T follicular helper cell (primary cell): ENCODE measurements at regions not wholly inside any gene's neighbourhood (a gene's known extent, or its start where the extent isn't known, plus 50 kb on each side); places are given as distances from the start of the nearest gene placed in this dataset.

Experiments used
- DNase-seq: peaks from one replicate; pipeline ENCODE4 v3.0.0-alpha.2; 2020; ENCODE audit warnings: low read depth

DNA sequence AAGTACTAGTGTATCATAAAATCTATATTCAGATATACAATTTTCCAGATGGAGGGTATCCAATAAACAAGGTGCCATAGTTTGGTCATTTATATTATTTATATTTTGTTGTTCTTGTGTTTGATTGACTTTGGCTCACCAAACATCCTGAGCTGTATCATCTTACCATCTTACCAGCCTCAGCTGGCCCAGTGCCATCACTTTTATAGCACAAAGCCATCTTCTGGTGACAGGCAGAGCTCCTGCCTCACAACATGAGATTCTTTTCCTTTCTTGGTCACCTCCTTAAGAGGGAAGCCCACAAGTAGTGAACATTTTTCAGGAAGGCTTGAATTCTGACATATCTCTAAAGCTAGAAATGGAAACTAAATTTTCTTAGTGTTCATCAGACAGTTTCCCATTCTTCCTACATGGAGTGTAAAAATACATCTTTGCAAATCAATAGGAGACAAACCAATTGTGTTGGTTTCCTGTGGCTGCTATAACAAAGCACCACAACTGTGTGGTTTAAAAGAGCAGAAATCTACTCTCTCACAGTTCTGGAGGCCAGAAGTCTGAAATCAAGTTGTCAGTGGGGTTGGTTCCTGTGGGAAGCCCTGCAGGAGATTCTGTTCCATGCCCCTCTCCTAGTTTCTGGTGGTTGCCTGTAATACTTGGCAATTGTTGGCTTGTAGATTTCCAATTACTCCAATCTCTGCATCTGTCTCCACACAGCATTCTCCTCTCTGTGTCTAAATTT lies 341.8 kb downstream of the MAN2A1 start:
- DNase-seq: peak; percentile 4

DNA sequence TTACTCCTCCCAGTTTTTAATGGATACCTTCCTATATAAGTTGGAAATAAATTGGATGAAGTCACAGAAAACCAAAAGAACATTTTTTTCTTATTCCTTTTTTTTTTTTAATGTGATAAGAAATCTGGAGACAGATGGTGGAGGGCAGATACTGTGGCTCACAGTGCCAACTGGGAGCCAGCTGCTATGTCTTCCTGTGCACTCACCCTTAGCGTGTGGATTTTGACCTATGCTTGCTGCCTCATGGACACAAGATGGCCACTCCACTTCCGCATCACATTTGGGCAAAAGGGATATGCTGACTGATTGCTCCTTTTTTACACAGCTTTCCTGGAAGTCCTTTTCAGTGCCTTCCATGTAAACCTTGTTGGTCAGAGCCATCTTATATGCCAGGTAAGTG lies 342.6 kb downstream of the MAN2A1 start:
- no peak for DNase-seq

DNA sequence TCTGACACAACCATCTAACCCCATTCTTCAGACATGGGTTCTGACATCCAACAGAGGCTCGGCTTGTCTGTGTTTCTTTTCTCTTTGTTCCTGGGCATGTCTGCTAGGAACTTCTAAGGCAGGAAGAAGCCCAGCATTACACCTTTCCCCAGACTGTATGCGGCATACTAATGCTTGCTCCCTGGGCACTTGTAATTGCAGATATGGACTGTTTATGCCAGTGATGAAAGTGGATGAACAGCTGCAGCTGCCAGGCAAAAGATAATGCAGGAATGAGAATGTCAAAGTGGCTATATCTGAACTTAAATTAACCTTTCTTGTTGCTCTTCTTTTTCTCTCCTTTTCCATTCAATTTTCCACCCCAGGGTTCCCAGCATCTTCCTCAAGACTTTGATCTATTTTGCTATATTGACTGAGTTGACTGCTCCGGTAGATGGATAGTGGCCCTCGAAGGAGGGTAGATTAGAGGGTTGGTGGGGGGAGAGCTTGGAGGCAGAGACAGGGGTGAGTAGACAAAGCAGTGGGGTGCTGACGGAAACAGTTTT lies 344.4 kb downstream of the MAN2A1 start:
- DNase-seq: no peak

DNA sequence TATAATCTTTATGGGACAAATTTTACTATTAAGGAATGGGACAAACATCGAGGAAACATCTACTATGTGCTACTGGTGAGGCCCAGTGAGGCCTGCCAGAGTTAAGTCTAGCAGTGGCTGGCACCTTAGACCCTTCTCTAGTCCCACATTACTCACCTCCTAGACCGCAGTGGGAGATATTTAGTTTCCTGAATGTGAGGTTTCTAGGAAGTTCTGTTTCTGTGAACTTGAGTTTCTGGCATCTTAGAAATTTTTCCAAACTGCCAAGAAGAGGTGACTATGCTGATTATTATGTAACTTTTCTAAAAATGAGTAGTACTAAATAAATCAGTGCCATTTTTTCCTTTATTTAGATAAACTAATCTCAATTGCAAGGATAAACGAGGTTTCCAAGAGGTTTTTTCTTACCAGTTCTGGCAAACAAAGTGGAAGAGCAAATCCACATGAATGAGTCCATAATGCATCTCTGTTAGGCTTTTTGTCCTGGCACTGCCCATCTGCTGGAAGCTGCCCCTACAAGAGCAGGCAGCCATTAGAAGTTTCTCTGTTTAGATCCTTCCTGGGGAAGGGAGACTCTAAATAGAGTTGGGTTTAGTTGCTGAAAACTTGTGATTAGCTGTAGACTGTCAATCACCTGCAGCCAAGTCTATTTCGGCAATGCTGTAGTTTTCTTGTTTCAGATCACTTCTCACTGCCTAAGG lies 348.7 kb downstream of the MAN2A1 start:
- no peak for DNase-seq

DNA sequence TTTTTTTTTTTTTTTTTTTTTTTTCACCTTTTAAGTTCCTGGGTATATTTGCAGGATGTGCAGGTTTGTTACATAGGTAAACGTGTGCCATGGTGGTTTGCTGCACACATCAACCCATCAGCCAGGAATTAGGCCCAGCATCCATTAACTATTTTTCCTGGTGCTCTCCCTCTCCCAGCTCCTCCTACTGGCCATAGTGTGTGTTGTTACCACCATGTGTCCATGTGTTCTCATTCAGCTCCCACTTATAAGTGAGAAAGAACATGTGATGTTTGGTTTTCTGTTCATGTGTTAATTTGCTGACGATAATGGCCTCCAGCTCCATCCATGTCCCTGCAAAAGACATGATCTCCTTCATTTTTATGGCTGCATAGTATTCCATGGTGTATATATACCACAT lies 350.5 kb downstream of the MAN2A1 start:
- DNase-seq: no peak

DNA sequence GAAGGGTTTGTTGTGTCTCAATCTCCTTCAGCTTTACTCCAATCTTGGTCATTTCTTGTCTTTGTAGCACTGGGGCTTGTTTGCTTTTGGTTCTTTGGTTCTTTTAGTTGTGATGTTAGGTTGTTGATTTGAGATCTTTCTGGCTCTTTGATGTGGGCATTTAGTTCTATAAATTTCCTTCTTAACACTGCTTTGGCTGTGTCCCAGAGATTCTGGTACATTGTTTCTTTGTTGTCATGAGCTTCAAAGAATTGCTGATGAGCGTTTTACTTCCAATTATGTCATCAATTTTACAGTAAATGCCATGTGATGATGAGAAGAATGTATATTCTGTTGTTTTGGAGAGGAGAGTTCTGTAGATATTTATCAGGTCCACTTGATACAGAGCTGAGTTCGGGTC lies 353.3 kb downstream of the MAN2A1 start:
- no peak for DNase-seq

DNA sequence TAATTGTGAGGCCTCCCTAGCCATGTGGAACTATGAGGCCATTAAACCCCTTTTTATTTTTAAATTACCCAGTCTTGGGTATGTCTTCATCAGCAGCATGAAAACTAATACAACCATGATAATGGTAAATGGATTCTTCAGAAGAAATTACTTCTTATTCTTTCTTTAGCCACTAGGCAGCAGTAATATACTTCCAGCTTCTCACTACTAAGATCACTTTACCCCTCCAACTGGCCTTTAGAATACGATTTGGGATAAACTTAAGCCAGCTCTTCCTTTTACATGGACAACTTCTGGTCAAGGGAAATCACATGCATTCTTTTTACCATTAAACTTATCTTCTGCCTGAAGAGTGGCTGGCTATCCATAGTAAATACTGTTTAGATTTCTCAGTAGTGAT lies 355.4 kb downstream of the MAN2A1 start:
- no peak for DNase-seq

DNA sequence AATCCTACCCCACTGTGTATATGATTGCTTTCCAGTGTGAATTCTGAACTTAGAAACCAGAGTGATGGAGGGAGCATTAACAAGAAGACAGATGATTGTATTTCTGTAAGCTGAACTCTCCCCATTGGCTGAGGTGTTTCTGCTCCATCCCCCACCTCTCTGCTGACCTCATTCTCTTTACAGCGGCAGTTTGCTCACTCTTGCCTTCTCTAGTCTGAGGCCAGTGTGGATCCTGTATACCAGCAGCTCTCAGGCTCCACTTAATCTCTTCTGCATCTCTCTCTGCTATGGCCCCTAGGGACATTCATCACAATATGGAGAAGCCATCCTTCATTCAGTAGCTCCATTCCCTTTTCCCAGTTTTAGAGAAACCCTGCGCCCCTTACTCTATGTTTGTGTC lies 358.8 kb downstream of the MAN2A1 start:
- no peak for DNase-seq

DNA sequence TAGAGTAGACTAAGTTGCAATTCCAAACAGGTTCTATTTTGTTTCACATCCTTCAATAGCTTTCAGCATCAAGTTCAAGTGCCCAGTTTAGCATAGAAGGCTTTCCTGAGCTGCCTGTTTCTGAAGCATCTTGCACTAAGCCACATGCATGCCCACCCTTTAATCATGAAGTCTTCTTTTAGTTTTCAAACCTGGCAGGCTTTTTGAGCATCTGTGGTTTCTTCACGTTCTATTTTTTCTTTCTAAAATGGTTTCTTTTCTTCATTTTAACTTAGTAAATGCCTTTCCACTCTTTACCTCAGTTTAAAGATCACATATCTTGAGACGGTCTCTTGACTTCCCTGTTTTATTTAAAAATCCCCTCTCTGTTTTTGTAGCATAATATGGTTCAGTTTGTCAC lies 360.1 kb downstream of the MAN2A1 start:
- DNase-seq: no peak

DNA sequence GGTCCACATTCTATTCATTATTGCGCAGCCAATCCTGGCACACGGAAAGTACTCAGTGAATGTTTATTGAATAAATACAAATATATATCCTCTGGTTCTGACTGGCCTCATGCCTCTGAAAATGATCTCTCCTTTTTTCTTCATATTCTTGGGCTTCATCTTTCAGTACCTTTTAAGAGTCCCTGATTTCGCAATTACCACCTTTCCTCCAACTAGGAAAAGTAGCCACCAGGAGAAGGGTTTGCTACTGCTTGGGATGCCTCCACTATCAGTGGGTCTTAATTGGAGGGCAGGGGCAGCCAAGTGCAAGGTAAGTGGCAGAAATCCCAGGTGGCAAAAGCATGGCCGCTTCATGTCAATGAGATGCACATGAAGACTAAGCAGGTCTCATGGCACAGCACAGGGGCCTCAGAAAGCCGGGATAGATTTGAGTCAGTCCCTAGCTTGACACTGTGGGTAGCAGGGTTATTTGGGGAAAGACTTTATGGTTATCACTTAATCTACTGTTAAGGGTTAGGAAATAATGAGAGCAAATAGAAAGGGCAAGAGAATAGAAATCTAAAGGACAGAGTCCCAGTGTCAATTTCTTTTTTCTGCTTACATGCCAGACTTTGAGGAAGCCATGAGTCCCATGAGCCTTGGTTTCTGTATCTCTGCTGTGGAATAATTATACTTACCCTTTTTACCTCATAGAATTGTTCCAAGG lies 361.1 kb downstream of the MAN2A1 start:
- DNase-seq: no peak

DNA sequence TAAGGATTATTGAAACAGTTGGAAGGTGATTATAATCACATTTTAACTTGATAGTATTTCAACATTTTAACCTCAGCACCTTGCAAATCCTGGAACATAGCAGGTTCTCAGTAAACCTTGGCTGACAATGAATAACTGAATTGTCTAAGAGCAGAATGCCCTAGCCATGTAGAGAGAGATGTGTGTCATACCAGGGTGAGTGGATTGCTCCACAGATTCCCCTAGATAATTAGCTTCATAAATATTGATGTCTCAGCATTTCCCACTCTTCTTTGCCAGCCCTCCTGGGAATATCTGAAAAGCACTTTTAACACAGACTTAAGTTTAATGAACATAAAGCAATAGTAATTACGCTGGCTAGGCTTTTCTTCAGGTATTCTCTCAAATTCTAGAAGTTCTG lies 363.5 kb downstream of the MAN2A1 start:
- DNase-seq: no peak

DNA sequence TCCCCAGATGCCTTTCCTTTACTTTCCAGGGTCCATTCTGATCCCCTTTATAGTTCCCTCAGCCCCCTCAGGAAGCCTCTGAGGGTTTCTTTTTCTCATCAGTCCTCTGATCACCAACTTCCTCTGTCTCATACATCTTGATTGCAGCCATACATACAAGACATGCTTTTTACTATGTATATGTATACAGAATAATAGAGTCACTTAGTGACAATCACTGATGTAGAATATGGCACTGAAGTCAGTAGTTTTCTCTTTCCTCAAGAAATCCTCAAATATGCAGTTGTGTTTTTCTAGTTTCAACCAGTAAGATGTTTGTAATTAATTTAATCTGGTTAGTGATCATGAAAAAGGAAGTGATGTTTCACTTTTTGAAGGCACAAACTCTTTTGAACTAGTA lies 364.1 kb downstream of the MAN2A1 start:
- no peak for DNase-seq

DNA sequence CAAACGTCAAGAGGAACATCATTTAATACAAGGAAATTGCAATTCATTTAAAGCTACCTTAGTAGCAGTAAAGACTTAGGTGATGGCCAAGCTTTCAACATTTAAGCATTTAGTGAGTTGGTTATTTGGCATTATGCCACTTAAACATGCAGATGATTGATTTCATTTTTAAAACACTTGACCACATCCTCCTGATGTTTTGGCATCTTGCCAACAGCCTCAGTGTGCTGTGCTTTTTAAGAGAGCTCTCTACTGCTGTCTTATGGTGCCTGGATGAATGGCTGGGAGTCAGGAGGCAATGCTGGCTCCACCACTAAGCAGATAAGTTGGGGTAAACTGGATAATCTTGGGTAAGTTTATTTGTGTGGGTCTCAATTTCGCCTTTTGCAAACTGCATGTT lies 364.5 kb downstream of the MAN2A1 start:
- DNase-seq: peak; percentile 73

DNA sequence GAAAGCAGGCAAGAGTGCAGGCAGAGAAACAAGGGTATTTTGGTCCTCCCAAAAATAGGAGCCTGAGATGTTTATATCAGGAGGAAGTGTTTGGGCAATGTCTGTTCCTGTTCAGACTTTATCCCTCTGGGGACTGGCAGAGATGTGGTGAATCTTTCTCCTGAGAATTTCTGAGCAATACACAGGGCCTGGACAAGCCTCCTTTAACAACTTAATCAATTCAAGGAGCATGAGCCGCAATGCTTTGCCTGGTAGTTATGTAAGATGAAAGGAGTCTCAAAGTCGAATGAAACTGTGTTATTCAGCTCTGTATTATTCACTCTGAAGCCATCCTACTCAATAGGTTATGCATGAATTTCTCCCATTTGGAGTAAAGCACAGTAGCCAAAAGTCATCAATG lies 365.6 kb downstream of the MAN2A1 start:
- DNase-seq: no peak

DNA sequence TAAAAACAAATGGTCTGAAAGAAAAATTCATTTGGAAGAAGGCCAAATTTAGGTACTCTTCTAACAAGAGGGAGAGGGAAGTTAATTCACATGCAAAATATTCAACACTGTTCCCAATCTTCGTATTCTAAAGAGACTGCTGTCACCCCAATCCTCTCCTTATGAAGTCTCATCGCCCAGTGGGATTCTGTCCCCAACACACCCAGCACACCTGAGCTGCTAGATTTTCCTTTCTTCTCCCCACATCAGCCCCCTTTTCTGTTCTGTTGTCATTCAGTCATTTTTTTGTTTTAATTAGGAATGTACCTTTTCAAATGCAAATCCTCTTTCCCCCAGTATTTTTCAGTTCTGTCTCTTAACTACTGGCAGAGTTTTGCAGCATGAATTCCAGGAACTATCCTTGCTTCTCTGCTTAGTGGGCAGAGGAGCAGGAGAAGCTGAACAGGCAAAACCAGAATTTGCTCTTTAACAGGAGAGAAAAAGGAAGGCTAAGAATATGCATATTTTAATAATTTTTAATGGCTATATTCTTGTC lies 366.9 kb downstream of the MAN2A1 start:
- DNase-seq: no peak

DNA sequence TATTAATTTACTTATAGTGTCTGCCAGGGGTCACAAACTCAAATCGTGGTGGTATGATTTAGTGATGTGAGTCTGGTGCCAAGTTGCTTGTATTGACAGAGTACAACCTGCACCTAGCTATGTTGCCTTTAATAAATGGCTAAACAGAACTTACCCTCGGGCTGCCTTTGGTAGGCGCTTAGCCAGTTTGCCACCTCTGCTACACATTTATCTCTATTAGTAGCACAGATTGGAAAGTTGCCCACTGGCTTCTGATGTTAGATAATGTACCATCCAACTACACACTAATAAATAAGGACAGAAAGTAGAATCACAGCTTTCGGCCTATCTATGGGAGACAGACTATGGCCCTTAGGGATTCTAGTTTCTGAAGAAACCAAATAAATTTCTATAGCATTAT lies 368.4 kb downstream of the MAN2A1 start:
- no peak for DNase-seq

DNA sequence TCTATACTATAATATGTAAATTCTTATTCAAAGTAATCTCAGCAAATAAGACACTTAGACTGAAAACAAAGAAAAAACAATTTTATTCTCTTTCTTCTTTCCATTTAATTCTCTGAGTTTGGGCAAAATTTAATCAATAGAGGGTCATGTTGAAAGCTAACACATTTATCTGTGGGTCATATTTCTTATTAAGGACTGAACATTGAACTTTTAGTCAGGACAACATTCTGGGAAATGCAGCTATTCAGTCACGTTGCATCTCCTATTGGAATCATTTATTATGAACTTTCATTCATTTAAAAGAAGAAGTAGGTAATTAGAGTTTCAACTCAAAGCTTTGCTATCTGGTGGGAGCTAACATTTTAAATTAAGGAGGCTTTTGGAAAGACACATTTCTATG lies 372.5 kb downstream of the MAN2A1 start:
- no peak for DNase-seq

DNA sequence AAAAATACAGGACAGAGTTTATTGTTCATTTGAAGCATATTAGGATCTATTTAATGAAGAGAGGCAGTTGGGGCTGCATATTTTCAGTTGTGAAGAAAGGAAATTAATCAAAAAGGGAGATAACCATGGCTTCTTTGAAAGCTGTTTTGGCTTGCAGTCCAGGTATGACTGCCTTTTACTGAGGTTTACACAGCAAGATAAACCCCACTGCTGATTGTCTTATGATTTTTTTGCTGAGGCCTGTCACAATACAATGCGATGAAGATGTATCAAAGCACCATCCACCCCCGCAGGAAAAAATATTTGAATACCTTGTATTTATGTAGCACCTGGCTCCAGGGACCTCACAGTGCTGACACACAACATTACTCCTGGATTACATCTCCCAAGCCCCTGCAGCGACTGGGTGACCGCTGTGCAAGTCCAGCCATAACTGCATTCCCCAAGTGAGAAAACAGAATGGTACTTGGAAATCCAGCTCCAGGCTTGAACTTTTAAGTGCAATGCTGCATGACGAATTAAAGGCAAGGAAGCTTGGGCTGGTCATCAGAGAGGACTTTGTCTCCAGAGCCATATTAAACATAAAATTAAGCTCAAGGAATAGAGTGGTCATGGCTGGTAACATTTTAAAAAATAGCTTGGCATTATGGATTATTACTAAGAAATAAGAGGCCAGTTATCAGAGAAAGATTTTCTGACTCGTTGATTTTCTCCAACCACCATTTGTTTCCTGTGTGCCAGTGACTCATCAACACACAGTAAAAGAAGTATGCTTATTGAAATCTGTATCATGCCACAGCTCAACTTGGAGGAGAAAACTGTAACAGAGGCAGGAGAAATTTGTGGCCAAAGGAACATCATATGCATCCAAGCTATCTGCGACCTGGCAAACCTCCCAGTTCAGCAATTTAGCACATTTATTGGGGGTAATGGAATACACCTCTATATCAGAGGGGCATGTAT lies 374.2 kb downstream of the MAN2A1 start:
- DNase-seq: no peak

DNA sequence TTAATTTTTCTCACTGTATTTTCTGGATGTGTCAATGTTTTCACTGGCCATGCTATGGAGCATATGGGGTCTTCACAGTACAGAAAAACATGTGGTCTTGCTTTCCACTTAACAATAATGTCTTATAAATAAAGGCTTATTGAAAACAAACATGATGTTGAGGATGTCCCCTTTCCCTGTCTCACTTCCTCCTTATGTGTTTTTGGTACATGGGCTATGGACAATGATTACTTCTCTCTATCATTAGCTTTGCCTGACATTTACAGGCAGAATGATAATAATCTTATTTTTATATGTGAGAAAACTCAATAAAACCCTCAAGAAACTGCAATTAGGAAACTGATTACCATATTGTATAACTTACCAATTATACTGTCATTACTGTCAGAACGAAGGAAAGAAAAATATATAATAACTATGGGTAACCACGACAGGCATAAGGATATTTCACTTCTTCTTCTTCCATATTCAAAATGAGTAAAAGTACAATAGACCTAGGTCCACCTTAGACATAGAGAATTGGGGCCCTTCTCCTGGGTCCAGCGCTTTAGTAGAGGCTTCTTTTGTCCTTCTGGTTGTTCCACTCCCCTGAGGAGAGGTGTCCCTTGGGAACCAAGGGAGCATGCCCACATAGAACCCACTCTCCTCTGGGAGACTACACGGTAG lies 375.0 kb downstream of the MAN2A1 start:
- no peak for DNase-seq

DNA sequence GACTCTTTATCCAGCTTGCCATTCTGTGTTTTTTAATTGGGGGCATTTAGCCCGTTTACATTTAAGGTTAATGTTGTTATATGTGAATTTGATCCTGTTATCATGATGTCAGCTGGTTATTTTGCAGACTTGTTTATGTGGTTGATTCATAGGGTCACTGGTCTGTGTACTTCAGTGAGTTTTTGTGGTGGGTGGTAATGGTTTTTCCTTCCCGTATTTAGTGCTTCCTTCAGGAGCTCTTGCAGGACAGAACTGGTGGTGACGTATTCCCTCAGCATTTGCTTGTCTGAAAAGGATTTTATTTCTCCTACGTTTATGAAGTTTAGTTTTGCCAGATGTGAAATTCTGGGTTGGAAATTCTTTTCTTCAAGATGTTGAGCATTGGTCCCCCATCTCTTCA lies 381.1 kb downstream of the MAN2A1 start:
- DNase-seq: no peak

DNA sequence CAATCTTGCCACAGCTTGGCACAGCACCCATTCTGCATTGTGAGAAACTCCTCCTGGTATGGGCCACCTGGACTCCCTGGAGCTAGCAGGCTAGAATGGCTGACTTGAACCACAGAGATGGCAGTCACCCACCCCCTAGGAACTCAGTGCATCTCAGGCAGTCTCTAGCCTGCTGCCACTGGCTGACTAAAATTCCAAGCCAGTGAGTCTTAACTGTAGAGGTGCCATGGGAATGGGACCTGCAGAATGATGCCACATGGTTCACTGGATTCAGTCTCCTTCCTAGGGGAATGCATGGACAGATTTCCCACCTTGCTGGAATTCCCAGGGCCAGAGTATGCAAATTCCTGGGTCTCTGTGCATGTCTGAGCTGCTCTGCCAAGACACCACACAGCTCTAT lies 382.9 kb downstream of the MAN2A1 start:
- no peak for DNase-seq
